ENCODE measurements at regions not wholly inside any gene's neighbourhood (a gene's known extent, or its start where the extent isn't known, plus 50 kb on each side); places are given as distances from the start of the nearest gene placed in this dataset.
"Not testable (repeated sequence)": the region's sequence is repeated elsewhere in the genome, so short reads cannot be mapped to it uniquely, and the experiment has no call there.

- DNase-seq, result no peak
- no peak for ATAC-seq
Observed at GRCh38 chr4:170581969-170582368, 492.2 kb upstream of the AADAT start.

- no peak for DNase-seq
- no peak for ATAC-seq
Observed at GRCh38 chr4:170581322-170581721, 491.6 kb upstream of the AADAT start.

- DNase-seq, result no peak
- ATAC-seq, result no peak
Observed at GRCh38 chr4:170580651-170581050, 490.9 kb upstream of the AADAT start.

- no peak for DNase-seq
Observed at GRCh38 chr4:170538821-170539473, 449.2 kb upstream of the AADAT start.

GRCh38 chr4:170529748-170530722, 440.3 kb upstream of the AADAT start:
- ATAC-seq, result no peak
- no peak for DNase-seq

More at GRCh38 chr4:170538821-170539473, 449.2 kb upstream of the AADAT start:
- no peak for ATAC-seq

GRCh38 chr4:170526471-170526870, 436.7 kb upstream of the AADAT start:
- no peak for DNase-seq
- ATAC-seq, result no peak

- ATAC-seq, result no peak
- no peak for DNase-seq
Observed at GRCh38 chr4:170522427-170522970, 432.7 kb upstream of the AADAT start.

GRCh38 chr4:170497689-170498088, 407.9 kb upstream of the AADAT start:
- DNase-seq (no peak), ATAC-seq (no peak)

- DNase-seq, result no peak
- no peak for ATAC-seq
Observed at GRCh38 chr4:170497112-170497511, 407.4 kb upstream of the AADAT start.

- ATAC-seq (no peak), DNase-seq (no peak)
Observed at GRCh38 chr4:170491981-170492380, 402.2 kb upstream of the AADAT start.

GRCh38 chr4:170476351-170476750, 386.6 kb upstream of the AADAT start:
- ATAC-seq (no peak), DNase-seq (no peak)

GRCh38 chr4:170465429-170465828, 375.7 kb upstream of the AADAT start:
- ATAC-seq, result no peak
- DNase-seq, result no peak

- DNase-seq, result no peak
- ATAC-seq, result no peak
Observed at GRCh38 chr4:170464614-170465197, 374.9 kb upstream of the AADAT start.

GRCh38 chr4:170446782-170447181, 357.0 kb upstream of the AADAT start:
- ATAC-seq (no peak), DNase-seq (no peak)

- not testable (repeated sequence) for ATAC-seq, DNase-seq
Observed at GRCh38 chr4:170441146-170441545, 351.4 kb upstream of the AADAT start.

GRCh38 chr4:170428929-170429328, 339.2 kb upstream of the AADAT start:
- DNase-seq, result no peak
- ATAC-seq, result no peak

GRCh38 chr4:170425521-170426143, 335.9 kb upstream of the AADAT start:
- ATAC-seq (no peak), DNase-seq (no peak)

- ATAC-seq (no peak), DNase-seq (no peak)
Observed at GRCh38 chr4:170425040-170425439, 335.3 kb upstream of the AADAT start.

- no peak for ATAC-seq
- no peak for DNase-seq
Observed at GRCh38 chr4:170423137-170423536, 333.4 kb upstream of the AADAT start.

- DNase-seq, result no peak
Observed at GRCh38 chr4:170420255-170420693, 330.5 kb upstream of the AADAT start.

GRCh38 chr4:170414961-170415360, 325.2 kb upstream of the AADAT start:
- ATAC-seq, result no peak
- DNase-seq, result no peak

More at GRCh38 chr4:170420255-170420693, 330.5 kb upstream of the AADAT start:
- ATAC-seq, result no peak

- ATAC-seq, result no peak
- no peak for DNase-seq
Observed at GRCh38 chr4:170414360-170414759, 324.6 kb upstream of the AADAT start.

All from stimulated activated naive CD8-positive, alpha-beta T cell treated with anti-CD3 and anti-CD28 coated beads, Interleukin-15, Interleukin-2, amounts not matched to agents 100 U/mL and 50 U/mL, for 24 hours (primary cell).